Left renal cortex interstitium (tissue), 4 donors: ENCODE measurements at regions not wholly inside any gene's neighbourhood (a gene's known extent, or its start where the extent isn't known, plus 50 kb on each side); places are given as distances from the start of the nearest gene placed in this dataset.

Source experiments
- DNase-seq, 4 donors: peaks; one replicate each; pipeline ENCODE4 v3.0.0-alpha.2; 2013; ENCODE audit warnings: low read depth in 4 of 4, low spot score in 2 of 4, missing footprints in 1 of 4

DNA sequence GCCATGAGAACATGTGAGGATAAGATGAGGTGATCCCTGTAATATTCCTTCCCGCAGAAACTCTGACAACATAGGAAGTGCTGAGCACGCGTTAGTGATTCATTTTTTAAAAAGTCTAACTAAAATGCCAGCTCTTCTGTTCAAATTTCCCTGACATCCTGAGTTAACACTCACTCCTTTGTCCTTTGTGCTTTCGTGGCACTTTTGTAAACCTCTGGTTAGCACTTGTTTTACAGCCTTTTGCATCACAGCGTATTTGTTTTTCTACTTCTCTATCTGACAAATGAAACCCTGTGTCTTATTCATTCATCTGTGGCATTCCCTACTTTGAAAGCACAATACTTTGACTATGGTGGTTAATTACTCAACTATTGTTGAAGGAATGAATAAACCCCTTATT is 313.6 kb downstream of the NUAK1 start:
- no peak for DNase-seq

DNA sequence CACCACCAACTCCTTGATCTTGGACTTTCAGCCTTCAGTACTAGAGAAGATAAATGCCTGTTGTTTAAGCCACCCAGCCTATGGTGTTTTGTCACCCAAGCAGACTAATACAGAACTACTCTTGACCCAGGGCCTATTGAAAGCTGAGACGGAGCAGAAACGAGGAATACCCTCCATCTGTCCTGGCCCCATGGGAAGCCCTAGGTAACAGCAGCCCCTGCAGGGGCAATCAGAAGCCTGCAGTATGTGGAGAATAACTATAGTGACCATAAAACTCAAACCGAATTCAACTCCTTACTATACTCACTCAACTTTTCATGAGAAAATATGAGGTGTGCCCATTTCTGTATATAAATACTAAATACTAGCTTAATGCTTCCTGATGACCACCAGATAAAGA is 307.4 kb downstream of the NUAK1 start:
- no peak for DNase-seq

DNA sequence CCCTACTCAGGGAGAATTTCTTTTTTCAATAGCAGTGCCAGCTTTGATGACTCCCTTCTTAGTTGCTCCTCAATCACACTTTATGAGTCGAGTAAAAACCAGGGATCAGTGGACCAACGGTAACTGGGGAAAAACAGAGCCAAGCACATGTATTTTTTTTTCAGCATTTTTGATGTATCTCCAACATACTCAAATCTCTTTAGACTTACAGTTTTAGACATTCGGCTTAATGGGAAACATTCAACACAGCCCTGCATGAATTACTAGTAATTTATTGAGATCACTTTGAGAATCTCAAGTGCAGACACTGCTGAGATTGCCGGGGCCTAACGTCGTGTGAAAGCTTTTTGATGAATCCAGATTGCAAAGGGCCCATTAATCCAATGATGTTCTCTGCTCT is 306.7 kb downstream of the NUAK1 start:
- no peak for DNase-seq

DNA sequence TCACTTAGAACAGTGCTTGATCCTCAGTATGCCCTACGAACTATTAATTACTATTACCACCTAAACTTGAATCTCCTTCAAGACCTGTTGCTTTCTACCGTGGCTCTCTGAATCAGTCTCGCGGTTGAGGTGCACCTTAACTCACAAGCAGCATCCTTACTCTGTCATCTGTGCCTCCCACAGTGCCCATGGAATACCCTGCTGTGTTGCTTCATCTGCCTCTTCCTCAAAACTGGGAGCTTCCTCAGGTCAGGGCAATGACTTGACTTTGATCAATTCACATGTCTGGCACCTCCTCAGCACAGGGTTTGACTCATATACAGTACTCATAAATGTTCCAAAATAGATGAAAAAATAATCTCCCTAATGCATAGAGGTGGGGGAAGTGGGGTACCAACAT is 305.9 kb downstream of the NUAK1 start:
- no peak for DNase-seq

DNA sequence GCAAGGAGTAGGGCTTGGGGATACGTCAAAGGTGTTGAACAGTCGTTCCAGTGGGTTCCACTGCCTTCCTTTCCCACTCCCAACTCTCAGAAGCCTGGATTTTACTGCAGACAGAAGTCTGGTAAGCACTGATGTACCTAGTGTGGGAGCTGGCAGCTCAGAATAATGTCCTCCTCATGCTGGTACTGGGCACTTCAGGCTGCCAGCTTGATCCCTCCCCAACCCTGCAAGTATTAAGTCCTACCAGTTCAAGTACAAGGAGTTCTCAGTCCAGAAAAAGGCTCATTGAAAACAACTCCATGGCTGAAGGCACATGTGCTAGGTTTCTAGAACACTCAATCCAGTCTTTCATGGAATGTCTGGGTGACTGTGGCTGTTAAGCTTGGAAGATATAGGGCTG is 304.3 kb downstream of the NUAK1 start:
- DNase-seq: no peak

DNA sequence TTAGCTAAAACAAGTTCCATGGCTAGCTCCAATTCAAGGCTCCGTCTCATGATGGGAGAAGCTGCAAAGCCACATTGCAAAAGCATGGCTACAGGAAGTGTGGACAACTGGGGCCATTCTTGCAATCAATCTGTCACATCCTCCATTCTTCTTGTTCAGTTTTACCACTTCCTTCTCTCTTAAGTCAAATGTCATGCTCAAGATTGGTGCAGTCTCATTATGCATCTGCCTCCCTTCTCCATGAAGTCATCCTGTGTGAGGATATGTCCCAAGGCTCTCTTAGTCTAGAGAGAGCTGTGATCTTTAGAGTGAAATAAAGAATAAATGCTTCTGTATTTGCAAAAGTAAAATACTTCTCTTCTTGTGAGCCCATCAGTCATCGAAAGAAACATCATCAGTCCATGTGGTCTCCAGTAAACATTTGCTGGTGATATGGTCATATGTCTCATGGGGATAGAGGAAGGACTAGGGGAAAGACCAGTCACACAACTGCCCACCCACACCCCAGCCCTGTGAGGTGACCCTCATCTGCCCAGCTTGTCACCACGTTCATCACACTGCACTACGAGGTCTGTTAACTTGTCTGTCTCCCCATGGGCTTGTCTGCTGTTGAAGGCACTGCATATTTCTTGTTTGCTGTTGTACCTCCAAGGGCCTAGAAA is 303.0 kb downstream of the NUAK1 start:
- no peak for DNase-seq

DNA sequence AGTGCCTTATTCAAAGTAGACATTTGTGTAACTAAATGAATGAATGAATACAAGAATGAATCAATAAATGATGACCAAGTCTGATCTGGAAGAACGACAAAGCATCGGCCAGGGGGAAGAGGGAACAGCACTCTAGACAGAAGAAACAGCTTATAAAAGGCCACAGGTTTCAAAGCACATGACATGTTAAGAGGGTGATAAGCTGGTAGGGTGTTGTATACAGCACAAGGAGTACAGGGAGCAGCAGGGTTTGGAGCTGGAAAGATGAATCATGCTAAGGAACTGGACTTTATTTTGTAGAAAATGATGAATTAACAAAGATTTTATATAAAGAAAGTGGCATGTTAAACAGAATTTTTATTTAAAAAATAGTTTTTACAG is 302.5 kb downstream of the NUAK1 start:
- DNase-seq: no peak

DNA sequence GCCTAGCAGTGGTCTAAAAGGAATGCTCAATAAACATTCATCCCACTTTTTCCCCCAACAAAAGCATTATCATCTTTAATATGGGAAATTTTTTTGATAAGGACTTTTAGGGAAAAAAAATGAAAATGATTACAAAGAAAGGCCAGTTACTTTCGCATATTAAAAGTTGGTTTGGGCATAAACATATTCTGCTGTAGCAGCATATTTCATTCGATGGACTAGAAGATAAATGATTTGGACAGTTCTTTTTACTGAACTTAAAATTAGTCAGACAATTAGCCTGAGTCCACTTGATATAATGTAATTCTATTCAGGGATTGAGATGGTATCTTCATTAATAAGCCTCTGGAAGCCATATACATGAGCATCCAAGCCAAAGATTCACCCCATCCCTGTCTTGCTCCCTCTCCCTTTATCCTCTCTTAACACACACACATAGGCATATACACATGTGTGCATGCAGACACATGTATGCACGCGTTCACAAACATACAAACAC is 299.1 kb downstream of the NUAK1 start:
- DNase-seq: no peak

DNA sequence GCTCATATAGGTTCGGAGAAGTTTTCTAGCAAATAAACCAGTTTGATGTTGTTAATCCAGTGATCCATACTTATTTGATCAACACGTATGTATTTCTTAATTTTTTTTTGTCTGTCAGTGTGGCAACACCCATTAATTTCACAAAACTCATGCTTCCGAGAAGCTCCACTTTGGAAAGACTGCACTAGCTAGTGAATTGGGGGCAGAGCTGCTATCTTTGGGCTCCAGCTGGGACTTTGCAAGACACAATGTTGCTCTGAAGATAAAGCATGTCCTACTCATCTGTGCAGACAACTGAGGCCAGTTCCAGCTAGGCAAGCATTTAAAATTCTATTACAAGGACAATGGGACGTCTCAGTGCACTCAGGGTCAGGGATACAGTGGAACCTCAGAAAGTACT is 298.4 kb downstream of the NUAK1 start:
- DNase-seq: no peak

DNA sequence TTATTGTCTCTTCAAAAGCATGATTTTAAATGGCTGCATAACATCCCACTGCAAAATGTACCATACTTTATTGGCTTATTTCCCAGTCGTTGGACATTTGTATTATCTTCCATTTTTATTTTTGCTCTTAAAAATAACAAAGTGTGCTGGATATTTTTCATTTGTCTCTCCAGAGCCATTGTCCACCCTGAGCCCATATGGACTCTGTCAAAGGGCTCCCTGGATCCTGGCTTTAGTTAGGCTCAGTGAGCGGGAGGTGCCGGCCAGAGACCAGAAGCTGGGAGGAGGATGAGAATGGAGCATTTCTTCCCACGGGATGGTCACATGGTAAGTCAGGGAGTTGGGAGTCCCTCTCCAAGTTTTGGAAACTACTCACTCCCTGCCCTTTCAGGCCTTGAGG is 296.9 kb downstream of the NUAK1 start:
- peak in 3 of 4 donors; percentile 34 to 48 (median 40) for DNase-seq

DNA sequence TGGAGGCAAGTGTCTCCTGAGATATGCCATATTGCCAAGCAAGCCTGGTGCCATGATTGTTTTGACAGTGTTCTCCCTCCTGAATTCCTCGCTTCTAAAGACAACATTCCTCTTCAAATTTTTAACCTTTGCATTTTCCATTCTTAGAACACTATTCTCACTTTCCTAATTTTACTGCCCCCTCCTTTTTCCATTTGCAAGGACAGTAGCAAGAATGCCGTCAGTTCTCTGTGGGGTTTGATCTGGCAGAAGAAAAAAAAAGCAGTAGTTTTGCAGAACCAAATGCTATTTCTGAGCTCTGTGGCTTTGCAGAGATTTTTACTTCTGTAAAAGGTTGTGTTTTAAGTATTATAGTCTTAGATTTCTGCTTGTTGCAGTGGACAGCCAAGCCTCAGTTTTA is 295.2 kb downstream of the NUAK1 start:
- no peak for DNase-seq

DNA sequence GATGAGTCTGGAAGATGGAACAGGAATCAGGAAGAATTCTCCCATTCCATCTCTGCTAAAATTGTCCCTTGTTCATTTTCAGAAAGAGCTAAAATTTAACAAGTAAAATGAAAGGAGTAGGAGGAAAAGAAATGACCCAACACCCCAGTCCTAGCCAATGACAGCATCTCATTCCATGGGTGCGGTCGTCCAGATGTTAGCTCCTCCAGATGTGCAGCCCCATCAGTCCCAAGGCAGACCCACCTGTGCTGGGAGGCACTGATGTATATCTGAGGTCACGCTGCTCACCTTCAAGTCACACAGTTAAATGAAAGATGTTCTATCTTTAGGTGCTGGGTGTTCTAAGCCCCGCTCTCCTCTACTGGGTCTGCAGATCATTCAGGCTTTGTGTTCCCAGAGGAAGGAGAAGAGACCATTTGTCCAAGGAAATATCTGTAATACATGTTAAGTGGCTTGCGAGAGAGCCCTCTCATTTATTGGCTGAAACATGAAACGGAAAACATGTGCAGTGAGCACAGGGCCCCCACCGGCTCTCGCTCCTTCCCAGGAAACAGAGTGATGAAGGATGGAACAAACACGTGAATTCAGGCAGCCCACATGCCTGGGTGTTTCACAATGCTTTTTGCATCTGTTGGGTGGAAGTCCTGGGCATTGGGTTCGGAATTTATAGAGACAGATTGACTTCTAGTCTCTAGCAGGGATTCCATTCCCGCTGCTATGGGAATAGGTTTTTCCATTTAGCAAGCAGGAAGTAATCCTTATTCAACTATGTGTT is 294.6 kb downstream of the NUAK1 start:
- no peak for DNase-seq

DNA sequence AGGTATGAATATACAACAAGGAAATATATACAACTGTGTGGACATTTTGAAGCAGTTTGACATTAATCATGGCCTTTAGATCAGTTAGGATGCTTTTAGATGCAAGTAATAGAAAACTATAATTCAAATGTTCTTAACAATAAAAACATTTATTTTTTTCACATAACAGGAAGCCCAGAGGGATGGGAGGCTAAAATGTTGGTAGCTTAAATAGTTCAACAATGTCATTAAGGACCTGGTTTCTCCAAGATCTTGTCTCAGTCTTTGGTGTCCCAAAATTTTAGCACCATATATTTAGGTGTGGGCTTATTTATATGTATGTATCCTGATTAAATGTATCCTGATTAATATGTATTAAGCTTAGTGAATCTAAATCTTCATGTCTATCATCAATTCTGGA is 292.4 kb downstream of the NUAK1 start:
- no peak for DNase-seq

DNA sequence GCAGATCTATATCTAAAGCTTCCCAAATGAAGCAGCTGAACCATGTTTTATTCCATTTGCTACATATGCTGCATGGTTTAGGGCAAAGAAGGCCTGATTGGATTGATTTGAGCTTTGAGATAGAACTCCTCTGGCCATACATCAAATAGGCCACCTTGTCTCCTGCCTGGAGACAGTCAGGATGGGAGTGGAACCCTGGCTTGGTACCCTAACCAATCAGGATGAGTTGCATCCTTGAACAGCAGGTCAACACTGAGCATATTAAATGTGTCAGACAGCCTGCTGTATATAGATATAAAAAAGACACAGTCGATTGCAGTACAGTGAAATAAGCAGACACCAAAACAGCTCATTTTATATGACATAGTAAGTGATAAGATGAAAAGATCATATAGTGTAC is 291.7 kb downstream of the NUAK1 start:
- no peak for DNase-seq

DNA sequence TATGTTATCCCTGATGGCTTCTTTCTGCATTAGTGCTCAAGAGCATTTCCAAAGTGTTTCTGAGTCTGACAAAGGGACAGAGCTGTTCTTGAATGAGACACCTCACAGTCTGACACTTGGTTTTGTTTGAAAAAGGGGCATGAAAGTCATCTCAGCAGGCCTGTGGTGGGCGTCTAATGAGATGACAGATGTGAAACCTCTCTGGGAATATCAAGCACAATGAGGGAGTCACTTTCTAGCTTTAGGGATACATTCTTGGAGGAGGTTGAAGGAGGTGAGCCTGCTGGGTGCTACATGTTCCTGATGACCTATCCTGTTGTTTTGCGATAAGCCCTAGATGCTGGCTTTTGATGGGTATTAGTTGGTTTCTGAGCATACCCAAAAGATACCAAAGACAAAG is 290.5 kb downstream of the NUAK1 start:
- DNase-seq: no peak

DNA sequence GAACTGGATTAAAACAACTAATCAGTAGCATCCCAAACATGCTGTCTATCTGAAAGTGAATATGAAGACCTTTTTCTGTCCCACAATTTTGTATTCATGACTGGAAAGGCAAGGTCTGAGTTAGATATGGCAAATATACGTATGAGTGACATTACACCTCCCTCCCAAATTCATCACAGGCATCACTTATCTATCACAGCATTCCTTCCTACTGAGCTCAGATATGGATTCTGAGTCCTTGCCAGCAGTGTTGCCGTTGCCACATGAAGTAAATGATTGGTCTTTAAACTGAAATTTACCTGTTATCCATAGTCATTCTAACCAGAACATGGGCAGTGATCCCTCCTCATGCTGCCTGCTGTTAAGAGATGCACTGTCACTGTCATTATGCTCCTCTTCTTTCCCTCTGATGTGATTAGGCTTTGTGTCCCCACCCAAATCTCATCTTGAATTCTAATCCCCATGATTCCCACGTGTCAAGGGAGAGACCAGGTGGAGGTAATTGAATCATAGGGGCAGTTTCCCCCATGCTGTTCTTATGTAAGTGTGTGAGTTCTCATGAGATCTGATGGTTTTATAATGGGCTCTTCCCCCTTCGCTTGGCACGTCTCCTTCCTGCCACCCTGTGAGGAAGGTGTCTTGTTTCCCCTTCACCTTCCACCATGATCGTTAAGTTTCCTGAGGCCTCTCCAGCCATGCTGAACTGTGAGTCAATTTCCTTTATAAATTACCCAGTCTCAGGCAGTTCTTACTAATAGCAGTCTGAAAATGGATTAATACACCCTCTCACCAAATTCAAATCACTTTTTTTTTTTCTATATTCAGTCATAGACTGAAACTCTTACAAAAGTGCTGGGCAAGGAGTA is 288.4 kb downstream of the NUAK1 start:
- DNase-seq: no peak

DNA sequence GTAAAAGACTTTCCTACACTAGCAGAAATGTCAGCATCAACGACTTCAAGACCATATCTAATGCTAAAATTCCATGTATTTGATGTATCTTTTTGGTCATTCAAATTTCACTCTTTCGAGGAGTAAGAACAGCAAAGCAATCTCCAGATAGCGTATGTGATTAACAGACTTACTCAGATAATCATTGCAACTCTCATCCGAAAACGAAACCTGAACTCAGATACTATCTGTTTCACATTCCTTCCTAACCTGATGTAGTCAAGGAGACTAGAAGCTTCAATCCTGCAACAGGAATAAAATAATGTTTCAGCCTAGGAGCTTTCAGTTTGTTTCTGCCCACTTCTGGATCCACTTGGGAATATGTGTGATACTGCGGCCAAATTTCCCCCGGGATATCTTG is 286.3 kb downstream of the NUAK1 start:
- DNase-seq: no peak

DNA sequence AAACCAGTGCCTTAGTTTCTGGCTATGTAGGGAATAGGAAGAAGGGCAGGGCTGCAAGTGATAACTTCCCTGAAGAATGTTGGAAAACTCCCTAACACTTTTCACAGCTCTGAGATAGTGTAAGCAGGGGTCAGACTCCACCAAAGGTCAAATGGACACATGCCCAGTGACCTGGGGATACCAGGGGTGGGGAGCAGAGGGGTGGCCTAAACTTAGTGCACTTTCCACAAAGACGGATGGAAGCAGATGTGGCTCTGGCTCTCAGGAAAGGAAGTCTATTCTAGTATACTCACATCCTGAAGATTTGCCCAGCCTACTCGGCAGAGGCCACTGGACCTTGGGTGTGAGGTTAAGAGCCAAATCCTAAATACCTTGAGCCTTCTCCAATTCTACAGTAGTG is 285.8 kb downstream of the NUAK1 start:
- DNase-seq: no peak

DNA sequence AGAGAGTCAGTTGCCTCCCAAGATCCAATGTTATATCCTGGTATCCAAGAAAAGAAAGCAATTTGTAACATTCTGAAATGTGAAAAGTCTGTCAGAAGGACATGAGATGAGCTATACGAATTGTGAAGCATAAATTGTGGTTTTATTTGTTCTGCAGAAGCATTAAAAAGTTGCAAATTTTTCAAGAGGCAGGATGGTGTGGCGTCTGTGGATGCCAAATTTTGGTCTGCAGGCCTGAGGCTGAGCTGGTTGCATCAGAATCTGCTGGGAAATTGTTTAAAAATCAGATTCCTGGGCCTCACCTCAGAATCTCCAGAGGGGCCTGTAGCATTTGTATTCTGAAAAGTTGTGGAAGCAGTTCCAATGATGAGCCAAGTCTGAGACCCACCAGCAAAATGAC is 284.7 kb downstream of the NUAK1 start:
- no peak for DNase-seq

DNA sequence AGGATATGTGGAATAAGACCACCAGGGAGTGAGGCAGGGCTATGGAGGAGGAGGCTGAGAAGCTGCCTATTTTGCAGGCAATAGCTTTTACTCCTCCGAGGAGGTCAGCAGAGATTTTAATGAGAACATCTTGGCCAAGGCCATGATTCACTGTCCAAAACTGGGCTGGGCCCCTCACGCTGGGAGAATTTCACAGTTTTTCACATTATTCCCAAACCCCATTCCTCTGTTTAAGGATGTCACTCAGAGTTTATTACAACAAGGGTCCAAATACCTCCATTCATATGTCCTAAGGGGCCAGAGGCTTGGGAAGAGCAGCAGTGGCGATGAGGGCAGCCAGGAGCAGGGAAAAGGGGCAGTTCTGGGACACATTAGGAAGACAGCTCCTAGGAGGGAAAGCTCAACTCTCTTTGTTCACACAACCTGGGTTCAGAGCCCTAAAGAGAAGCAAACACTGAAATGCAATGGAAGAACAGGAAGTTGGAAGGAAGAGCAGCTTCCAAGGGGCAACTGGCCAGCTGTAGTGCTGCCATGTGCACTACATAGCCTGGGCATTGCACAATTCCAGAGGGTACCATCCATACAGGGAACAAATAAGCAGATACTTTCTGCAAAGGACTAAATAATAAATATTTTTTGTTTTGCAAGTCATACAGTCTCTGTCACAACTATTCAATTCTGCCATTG is 283.2 kb downstream of the NUAK1 start:
- no peak for DNase-seq

DNA sequence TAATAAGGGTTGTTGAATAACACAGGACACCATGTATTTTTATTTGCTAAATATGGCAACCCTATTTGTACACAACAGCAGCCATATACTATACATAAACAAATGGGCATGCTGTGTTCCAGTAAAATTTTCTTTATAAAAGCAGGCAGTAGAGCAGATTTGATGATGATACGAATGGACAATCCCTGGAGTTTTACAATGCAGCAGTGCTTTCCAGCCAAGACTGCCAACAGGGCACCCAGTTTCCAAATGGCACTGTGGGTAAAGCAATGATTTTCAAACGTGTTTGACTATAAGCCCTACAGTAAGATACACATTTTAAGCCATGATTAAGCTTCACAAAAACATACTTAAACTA is 282.7 kb downstream of the NUAK1 start:
- no peak for DNase-seq
